ENCODE measurements at regions not wholly inside any gene's neighbourhood (a gene's known extent, or its start where the extent isn't known, plus 50 kb on each side); places are given as distances from the start of the nearest gene placed in this dataset.

DNA sequence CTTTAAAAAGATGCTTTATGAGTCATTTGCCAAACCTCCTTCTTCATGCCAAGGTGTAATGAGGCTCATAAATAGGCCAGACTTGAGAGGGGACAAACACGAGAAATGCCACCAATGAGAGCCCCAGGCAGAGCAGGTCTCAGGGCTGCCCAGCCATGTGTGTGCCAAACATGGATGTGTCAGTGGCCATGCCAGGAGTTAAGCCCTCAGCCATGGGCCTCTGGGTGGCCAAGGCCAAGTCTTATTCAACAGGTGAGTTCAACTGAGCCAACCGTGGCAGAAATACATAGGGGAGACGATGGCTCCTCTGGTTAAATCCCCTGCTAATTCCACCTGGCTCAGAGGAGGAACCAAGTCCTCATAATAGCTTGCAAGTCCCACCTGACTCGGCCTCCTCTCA, 358.8 kb downstream of the PREX1 start:
- no peaks in the 10 kb centered on the region for H3K79me2 ChIP-seq (ENCODE audit: insufficient read depth, low read length)
- no peak overlapping the region for H3K4me3 ChIP-seq (replicated peaks in 1 of 3; ENCODE audit: insufficient read depth in 1 of 3, low read depth in 2 of 3, low read length in 3 of 3)
- ATAC-seq (no peak), DNase-seq (ENCODE audit: low spot score) (no peak), FAIRE-seq (no peak)
- no peak overlapping the region for H3K9ac ChIP-seq (ENCODE audit: insufficient read depth, low read depth, low read length)
- H2AFZ ChIP-seq (ENCODE audit: low read length) = no peak overlapping the region
- 6% methylated on average over 4 of the region's 4 CpGs for WGBS (ENCODE audit: low lambda C conversion rate)
- no peaks in the 10 kb centered on the region for H3K4me1 ChIP-seq (ENCODE audit: insufficient read depth, low read length)
- no peak overlapping the region for H3K27ac ChIP-seq (ENCODE audit: extremely low read length, insufficient read depth, low read length)
- intact Hi-C loops (cut with micrococcal nuclease; ENCODE audit: unreplicated experiment) (no loop called here), in situ Hi-C loops (cut with HindIII; ENCODE audit: extremely low pct_ligation_motif_present, low pct_unique_long_range_greater_than_20kb) (no loop called here)
- no peaks in the 10 kb centered on the region for H4K20me1 ChIP-seq (ENCODE audit: insufficient read depth, low read length)
- H3K36me3 ChIP-seq (replicated peaks in 1 of 2; ENCODE audit: control insufficient read depth in 1 of 2, insufficient read depth in 2 of 2, low read length in 2 of 2) = no peaks in the 10 kb centered on the region
- H3K27me3 ChIP-seq (ENCODE audit: control insufficient read depth in 1 of 2, insufficient read depth in 2 of 2, low read length in 2 of 2) = peaks cover 4 to 49% of the 10 kb centered on the region in 2 experiments; a peak in 3 of 5 replicates
- no TSS peak for BruUV-seq (replicated peaks)
- ChIA-PET CTCF (ENCODE audit: low intra/inter-chr PET ratio, low total read pairs) (no interaction called here), POLR2A (no interaction called here)
- H3K4me2 ChIP-seq (ENCODE audit: low read depth, low read length) = no peak overlapping the region
- TF ChIP-seq ZNF674 (CRISPR knock-in tag; IDR thresholded peaks at IDR 0.05; ENCODE audit: low read depth) = no peak
- no peak for TF ChIP-seq SUZ12 (IDR thresholded peaks at IDR 0.05; ENCODE audit: low read depth, low read length)
- no peak for TF ChIP-seq SP4 (CRISPR knock-in tag; IDR thresholded peaks at IDR 0.05)
- TF ChIP-seq ZNF883 (CRISPR knock-in tag; IDR thresholded peaks at IDR 0.05; ENCODE audit: not compliant biosample characterization) = no peak
- TF ChIP-seq ZNF703 (CRISPR knock-in tag; IDR thresholded peaks at IDR 0.05; ENCODE audit: borderline replicate concordance) = no peak
- TF ChIP-seq, protein P1, sequence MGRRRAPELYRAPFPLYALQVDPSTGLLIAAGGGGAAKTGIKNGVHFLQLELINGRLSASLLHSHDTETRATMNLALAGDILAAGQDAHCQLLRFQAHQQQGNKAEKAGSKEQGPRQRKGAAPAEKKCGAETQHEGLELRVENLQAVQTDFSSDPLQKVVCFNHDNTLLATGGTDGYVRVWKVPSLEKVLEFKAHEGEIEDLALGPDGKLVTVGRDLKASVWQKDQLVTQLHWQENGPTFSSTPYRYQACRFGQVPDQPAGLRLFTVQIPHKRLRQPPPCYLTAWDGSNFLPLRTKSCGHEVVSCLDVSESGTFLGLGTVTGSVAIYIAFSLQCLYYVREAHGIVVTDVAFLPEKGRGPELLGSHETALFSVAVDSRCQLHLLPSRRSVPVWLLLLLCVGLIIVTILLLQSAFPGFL (CRISPR knock-in tag; IDR thresholded peaks at IDR 0.05) = no peak
- no peak for TF ChIP-seq ELF3 (CRISPR knock-in tag; IDR thresholded peaks at IDR 0.05)
- TF ChIP-seq, protein P2, sequence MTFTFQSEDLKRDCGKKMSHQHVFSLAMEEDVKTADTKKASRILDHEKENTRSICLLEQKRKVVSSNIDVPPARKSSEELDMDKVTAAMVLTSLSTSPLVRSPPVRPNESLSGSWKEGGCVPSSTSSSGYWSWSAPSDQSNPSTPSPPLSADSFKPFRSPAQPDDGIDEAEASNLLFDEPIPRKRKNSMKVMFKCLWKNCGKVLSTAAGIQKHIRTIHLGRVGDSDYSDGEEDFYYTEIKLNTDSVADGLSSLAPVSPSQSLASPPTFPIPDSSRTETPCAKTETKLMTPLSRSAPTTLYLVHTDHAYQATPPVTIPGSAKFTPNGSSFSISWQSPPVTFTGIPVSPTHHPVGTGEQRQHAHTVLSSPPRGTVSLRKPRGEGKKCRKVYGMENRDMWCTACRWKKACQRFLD (CRISPR knock-in tag; IDR thresholded peaks at IDR 0.05; ENCODE audit: borderline replicate concordance) = no peak
- no peak for TF ChIP-seq ZNF552 (CRISPR knock-in tag; IDR thresholded peaks at IDR 0.05; ENCODE audit: borderline replicate concordance)
- no peak for TF ChIP-seq ATRX (CRISPR knock-in tag; IDR thresholded peaks at IDR 0.05; ENCODE audit: borderline replicate concordance)
- no peak for TF ChIP-seq ZNF10 (CRISPR knock-in tag; IDR thresholded peaks at IDR 0.05; ENCODE audit: borderline replicate concordance, low read depth)
- TF ChIP-seq ARNT (IDR thresholded peaks at IDR 0.05) = no peak
- no peak for TF ChIP-seq SRSF4 (IDR thresholded peaks at IDR 0.05; ENCODE audit: low read depth, low read length, poor library complexity, severe bottlenecking)
- H3K9me3 ChIP-seq (ENCODE audit: low read length) = no peaks in the 10 kb centered on the region
